GM19239 (cell line): ENCODE measurements at regions not wholly inside any gene's neighbourhood (a gene's known extent, or its start where the extent isn't known, plus 50 kb on each side); places are given as distances from the start of the nearest gene placed in this dataset.

Experiments used
- DNase-seq: peaks from one replicate; pipeline ENCODE4 v3.0.0; 2011; ENCODE audit warnings: low spot score; ENCODE audit not compliant: insufficient read length
- FAIRE-seq: peaks from 2 replicates; lab custom pipeline; 2011; peaks lifted over from hg19 to GRCh38; lab: Jason Lieb, UNC

- FAIRE-seq (no peak), DNase-seq (no peak)
Observed at GRCh38 chr4:180164799-180165198, 2078.4 kb upstream of the TENM3 start.

- no peak for DNase-seq
- no peak for FAIRE-seq
Observed at GRCh38 chr4:180169394-180169793, 2073.8 kb upstream of the TENM3 start.

- no peak for FAIRE-seq
- DNase-seq: no peak
Observed at GRCh38 chr4:180169966-180170365, 2073.2 kb upstream of the TENM3 start.

DNA sequence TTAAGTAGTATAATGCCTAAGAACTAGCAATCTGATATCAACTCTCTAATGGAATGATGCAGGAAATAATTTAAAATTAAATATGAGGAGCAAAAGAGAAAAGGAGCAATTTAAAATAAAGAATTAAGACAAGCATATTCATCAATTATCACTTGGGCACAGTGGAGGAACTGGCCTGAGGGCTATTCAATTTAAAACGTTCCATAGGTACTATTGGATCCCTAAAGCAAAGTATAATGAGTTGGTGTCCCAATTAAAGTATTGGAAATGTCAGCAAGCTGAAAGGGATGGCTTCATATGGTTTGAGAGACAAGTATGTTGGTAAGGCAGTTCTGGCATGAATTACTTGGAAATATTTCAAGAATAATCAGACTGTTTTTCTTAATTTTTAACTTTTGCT, 2064.1 kb upstream of the TENM3 start:
- no peak for DNase-seq
- no peak for FAIRE-seq

DNA sequence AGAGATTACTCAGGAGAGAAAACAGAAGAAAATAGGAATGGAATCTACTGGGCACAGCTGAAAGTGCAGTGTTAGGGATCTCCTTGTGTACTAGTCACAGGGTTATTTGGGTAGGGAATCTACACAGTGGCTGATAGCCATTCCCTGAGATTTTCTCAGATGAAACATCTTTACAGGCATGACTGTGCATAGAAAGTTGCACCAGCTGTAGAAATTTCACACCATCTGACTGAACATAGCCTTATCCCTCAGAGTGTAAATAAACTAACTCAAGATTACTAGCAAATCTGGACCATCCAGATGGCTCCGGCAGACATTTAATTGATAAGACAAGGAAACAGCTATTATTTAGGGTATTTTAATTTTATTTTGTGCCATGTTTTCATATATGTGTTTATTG, 2053.5 kb upstream of the TENM3 start:
- FAIRE-seq (no peak), DNase-seq (no peak)

GRCh38 chr4:180190382-180190781, 2052.8 kb upstream of the TENM3 start:
- no peak for DNase-seq
- FAIRE-seq: no peak

GRCh38 chr4:180197471-180197870, 2045.7 kb upstream of the TENM3 start:
- FAIRE-seq (no peak), DNase-seq (no peak)

GRCh38 chr4:180203349-180203748, 2039.9 kb upstream of the TENM3 start:
- FAIRE-seq (no peak), DNase-seq (no peak)

- FAIRE-seq (no peak), DNase-seq (no peak)
Observed at GRCh38 chr4:180205276-180205675, 2037.9 kb upstream of the TENM3 start.

DNA sequence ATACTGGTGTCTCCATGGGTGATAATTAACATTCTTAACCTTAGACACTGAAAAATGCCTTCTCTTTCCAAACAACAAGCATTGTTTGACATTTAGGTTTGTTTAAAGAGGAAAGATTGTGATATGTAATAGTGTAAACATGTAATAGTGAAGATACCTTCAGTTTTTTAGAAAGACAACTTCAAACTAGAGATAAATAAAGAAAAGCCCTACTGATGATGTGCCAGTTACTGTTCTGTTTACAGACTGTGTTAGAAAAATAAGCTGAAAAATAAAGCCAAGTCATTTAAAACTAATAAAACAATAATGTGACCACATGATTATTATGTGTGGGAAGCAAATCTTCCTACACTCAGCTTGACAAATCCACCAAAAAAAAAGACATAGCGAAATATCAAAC, 2035.3 kb upstream of the TENM3 start:
- no peak for FAIRE-seq
- DNase-seq: no peak

DNA sequence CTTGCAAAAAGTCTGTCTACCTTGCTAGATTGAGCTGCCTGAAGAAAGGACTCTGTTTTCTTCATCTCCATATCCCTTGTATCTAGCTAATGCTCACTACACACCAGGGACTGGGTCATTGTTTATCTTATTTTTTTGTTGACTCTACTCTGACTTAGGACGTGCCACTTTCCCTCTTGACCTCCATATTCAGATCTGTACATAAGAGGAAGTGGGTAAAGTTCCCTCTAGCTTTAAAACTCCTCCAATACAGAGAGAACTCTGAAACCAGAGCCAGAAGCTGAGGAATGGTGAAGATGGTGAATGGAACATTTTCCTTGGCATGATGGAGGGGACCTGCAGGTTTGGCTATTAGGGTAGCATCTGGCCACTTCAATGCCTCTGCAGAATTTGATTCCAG, 2026.1 kb upstream of the TENM3 start:
- no peak for DNase-seq
- FAIRE-seq: no peak

DNA sequence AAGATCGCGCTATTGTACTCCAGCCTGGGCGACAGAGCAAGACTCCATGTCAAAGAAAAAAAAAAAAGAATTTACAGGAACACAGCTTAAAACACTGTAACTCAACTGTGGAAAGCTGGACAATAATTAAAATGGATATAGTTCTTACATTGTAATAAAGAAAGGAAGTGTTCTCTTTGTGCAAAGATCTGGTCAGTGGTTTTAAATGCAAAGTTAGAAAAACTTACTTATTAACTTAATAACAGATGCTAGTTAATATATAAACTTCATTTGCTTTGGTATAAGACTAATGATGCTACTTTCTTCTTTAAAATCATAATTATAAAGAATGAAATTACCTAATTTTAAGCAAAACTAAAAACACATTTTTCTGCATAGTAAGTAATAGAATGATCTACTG, 2024.1 kb upstream of the TENM3 start:
- FAIRE-seq: no peak
- DNase-seq: no peak

DNA sequence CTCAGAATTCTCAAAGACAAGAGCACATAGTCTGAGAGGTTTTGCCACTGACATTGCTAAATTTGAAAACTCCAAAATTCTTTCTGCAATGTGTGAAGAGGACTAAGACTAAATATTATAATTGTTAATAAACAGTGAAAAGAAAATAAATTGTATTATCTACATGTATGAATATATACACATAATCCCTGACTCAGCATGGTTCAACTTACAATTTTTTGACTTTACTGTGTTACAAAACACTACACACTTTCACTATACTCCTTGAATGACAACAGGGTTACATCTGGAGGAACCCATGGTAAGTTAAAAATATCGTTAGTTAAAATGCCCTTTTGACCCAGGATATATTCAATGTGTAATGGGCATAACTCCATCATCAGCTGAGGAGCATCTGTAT, 2017.2 kb upstream of the TENM3 start:
- no peak for FAIRE-seq
- DNase-seq: no peak

- DNase-seq (no peak), FAIRE-seq (no peak)
Observed at GRCh38 chr4:180234730-180235129, 2008.5 kb upstream of the TENM3 start.

GRCh38 chr4:180240670-180241069, 2002.5 kb upstream of the TENM3 start:
- no peak for FAIRE-seq
- DNase-seq: no peak

DNA sequence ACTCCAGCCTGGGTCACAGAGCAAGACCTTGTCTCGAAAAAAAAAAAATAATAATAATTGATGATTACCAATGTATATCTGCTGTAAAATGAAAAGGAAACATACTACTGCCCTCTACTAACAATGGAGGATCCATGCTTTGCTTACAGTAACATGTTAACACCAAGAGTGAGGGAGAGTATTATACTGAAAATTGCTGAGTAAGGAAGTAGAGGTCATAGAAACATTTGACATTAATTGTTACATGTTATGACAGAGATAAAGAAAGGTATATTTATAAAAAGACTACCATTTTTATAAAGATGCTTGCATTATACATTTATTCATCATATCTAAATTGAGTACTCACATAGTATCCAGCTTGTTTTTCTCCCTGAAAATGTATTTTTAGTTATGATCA, 1989.8 kb upstream of the TENM3 start:
- DNase-seq (no peak), FAIRE-seq (no peak)

GRCh38 chr4:180261346-180261745, 1981.9 kb upstream of the TENM3 start:
- DNase-seq (no peak), FAIRE-seq (no peak)

DNA sequence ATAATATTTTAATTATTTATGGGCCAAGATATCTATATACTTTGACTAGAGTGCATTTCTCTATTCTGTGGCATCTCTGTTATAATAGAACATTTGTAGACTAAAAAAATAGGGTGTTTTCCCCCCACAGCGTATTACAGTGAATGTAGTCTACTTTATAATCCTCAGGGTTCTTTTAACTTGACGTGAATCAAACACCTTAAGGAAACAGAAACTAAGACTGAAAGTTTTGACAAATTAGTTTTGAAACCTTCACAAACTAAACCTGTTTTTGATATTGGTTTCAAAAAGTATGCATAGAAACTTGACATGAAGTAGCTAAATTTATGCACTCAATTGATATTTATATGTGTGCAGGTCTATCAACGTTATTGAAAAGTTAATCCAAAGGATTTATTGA, 1963.1 kb upstream of the TENM3 start:
- DNase-seq: no peak
- FAIRE-seq: no peak

DNA sequence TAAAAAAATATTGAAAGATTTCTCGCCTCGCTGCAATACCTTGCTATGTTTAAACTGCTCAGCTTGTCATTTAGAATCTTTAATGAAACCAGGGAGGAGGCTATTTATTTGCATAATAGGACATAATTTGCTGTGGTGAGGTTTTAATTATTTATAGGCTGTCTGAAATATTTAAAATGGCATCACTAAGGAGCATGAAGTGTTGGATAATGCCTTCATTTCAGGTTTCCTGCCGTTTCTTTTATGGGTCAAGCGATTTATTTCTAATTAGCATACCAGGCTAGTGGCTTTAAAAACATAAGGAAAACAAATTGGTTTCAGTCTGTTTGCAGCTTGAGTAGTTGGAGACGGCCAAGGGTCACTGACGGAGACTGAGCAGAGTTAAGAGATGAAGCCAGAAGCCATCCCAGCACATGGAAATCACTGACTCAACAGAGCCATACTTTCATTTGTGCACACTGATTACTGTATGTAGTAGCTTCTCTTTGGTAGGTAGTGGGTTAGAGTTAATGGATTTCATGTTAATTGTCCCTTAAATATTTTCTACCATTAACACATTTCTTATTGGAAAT, 1962.4 kb upstream of the TENM3 start:
- DNase-seq: no peak
- FAIRE-seq: no peak

- DNase-seq (no peak), FAIRE-seq (no peak)
Observed at GRCh38 chr4:180281724-180282123, 1961.5 kb upstream of the TENM3 start.

GRCh38 chr4:180284267-180284666, 1958.9 kb upstream of the TENM3 start:
- FAIRE-seq (no peak), DNase-seq (no peak)

GRCh38 chr4:180285796-180286195, 1957.4 kb upstream of the TENM3 start:
- DNase-seq (no peak), FAIRE-seq (no peak)

DNA sequence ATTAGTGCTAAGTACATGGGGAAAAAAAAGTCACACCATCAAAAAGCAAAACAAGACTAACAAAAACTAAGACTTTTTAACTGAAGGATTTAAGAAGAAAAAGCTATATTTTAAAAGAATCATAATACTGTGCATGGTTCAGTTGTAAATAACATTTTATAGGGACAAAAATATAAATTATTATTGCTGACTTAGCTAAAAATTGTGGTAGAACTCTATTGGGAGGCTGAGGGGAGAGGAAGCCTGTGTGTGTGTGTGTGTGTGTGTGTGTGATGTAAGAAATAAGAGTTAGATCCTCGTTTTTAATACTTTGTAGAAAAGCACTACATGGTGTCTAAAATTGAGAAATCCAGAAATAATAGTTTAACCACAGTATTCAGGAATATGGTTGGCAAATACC, 1950.9 kb upstream of the TENM3 start:
- FAIRE-seq (no peak), DNase-seq (no peak)
